NCI-H2196 (cell line): ENCODE measurements at regions not wholly inside any gene's neighbourhood (a gene's known extent, or its start where the extent isn't known, plus 50 kb on each side); places are given as distances from the start of the nearest gene placed in this dataset.

ENCODE experiments used
- DNase-seq: peaks from one replicate; lab custom pipeline; 2025; ENCODE audit not compliant: unreplicated experiment; lab: John Stamatoyannopoulos, UW

- DNase-seq, result no peak
These were observed 256.2 kb downstream of the SKIDA1 start for GRCh38 chr10:21269289-21269688.

GRCh38 chr10:21265622-21266021, 259.9 kb downstream of the SKIDA1 start:
- DNase-seq, result no peak

DNA sequence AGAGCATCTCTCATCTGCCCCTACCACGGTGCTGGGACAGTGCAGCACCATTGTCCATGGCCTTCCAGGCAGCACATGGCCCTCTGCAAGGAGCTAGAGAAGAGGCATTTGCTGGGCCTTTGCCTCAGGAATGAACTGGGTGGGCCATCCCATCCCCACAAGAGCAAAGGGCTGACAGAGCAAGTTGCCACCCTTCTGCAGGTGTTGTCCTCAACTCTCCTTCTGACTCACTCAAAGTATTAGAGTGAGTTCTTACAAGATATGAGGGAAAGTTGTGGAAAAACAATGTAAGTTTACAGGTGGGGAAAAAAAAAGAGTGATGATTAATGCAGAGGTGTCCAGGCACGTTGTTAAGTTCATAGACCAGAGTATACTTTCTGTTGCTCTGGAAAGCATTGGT, 261.2 kb downstream of the SKIDA1 start:
- no peak for DNase-seq

- DNase-seq, result no peak
These were observed 261.6 kb downstream of the SKIDA1 start for GRCh38 chr10:21263839-21264238.

- no peak for DNase-seq
These were observed 262.1 kb downstream of the SKIDA1 start for GRCh38 chr10:21263263-21263803.

DNA sequence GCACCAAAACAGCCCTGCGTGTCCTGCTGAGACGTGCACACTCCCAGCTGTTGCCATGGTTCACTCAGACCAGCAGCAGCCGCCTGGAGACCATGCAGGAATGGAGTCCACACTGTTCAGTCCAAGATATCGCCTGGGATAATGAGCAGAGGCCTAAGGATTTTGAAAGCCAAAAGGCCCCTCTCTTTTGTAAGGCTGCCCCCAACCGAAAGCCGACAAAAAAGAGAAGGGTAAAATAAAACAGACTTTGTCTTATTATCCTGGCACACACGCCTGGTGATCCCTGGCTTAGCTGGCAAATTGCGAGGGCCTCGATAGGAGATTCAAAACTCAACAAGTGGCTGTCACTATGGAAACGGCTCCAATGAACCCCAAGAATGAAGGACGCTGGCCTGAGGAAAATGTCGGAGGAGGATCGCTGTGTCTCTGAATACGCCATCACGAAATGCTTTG, 263.6 kb downstream of the SKIDA1 start:
- no peak for DNase-seq

- DNase-seq, result no peak
These were observed 264.9 kb downstream of the SKIDA1 start for GRCh38 chr10:21260506-21261149.

- no peak for DNase-seq
These were observed 265.4 kb downstream of the SKIDA1 start for GRCh38 chr10:21260066-21260465.

DNA sequence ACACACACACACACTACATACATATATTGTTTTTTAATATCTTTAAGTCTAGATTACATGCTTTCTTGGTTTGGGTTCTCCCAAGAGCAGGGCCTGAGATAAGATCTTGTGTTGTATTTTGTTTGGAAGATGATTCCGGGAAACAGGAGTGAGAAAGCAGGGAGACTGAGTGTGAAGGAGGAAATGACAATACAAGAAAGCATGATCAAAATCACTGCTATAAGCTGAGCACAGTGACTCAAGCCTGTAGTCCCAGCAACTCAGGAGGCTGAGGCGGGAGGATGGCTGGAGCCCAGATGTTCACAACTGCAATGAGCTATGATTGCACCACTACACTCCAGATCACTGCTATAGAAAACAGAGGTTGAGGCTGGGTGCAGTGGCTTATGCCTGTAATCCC, 267.6 kb downstream of the SKIDA1 start:
- no peak for DNase-seq

- DNase-seq, result no peak
These were observed 268.3 kb downstream of the SKIDA1 start for GRCh38 chr10:21257191-21257590.

DNA sequence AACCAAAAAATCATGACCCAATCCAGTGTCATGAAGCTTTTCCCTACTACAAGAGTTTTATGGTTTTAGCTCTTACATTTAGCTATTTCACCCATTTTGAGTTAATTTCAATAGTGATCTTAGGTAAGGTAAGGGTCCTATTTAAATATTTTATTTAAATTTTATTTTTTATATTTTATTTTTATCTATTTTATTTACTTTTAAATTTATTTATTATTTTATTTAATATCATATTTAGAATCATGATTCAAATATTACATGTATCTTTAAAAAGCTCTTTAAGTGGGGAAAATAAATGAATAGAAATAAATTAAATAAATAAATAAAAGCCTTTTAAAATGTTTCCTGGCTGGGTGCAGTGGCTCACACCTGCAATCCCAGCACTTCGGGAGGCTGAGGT, 276.0 kb downstream of the SKIDA1 start:
- DNase-seq, result no peak

DNA sequence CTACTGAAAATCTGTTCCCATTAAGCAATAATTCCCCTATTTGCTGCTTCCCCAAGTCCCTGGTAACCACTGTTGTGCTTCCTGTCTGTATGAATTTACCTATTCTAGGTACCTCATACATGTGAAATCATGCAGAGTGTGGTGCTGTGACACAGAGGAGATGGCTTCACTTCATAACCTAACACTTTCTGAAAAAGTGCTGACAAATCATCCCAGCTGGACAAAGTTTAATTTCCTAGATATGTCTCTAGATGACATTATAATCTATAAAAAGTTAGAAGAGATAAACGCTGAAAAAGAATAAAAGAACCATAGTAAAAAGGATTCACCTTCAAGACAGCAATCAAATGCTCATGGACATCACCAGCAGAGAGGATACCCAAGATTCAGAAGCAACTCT, 277.9 kb downstream of the SKIDA1 start:
- DNase-seq, result no peak

- DNase-seq, result no peak
These were observed 279.3 kb downstream of the SKIDA1 start for GRCh38 chr10:21246178-21246577.

GRCh38 chr10:21243748-21244257, 281.7 kb downstream of the SKIDA1 start:
- DNase-seq, result no peak

DNA sequence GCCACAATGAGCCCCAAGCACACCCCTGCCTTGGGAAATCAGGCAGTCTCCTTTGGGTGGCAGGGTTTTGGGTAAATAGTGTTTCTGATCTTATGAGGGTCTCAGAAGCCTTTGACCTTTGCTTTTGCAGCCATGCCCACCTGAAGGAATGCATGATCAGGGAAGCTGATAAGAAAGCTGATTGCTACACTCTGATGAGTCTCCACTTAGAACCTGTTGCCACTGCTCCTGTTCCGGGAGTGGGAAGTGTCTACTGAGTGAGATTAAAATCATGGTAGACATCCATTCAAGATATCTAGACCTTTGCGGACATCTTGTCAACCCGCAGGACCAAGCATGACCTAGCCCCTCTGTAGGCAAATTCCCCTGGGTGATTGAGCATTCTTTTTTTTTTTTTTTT, 282.6 kb downstream of the SKIDA1 start:
- DNase-seq, result no peak

DNA sequence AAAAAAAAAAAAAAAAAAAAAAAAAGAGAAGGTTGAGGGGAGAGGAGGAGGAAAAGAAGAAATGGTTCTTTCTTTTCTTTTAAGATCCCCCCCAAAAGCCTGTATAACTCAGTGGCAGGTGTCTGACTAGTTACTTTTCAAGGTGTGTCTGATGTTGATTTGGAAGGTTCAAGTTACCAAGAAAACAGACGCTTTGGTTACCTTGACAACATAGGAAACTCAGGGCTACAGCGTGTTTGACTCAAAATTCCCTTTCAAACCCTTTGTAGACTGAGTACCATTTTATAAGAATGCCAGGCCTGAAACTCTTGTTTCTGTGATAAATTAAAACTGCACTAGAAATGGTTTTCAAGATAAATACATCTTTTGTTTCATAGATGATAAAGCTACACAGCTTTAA, 286.8 kb downstream of the SKIDA1 start:
- peak; percentile 16 for DNase-seq

DNA sequence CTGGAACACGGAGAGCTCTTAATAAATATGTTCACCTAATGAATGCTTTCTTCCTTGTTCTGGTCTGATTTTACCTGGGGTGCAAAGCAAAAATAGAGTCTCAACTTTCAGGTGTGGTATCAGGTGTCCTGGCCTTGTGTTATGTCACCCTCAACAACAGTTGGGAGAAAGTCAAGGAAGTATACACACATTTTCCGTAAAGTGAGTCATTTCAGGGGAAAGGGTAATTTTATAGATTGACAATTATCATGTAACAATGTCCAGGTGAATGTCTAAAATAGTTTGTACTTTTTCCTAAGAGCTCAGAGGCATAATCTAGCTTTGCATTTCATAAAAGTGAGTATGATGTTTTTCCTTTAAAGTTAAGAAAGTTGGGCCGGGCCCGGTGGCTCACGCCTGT, 287.4 kb downstream of the SKIDA1 start:
- peak; percentile 10 for DNase-seq

DNA sequence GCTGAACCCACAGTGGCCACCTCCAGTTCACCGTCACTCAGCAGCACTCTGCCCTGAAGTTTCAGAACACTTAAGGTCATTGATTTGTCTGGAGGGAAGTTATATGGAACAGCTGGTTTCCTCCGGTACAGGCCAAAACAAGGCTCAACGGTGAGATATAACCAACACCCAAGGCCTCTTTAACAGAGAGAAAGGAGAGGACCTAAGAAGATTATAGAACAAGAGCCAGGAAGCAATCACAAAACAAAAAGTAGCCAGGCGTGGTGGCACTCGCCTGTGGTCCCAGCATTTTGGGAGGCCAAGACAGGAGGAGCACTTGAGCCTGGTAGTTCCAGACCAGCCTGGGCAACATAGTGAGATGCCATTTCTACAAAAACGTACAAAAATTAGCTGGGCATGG, 290.7 kb downstream of the SKIDA1 start:
- DNase-seq, result no peak

DNA sequence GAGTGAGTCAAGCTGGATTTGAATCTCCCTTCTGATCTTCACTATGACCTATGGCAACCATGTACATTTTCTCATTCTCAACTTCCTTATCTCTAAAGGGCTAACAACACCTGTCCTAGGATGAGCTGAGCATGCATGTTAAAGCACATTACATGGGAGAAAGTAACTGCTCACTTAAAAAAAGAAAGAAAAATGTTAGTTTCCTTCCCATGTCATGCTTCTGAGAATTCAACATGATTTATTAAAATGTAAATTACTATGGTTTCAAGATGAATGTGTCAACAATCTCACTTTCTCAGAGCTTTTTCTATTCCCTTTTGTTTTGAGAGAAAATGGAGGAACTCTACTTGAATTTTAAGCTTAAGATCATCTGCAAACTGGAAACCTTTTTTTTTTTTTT, 295.3 kb downstream of the SKIDA1 start:
- no peak for DNase-seq

GRCh38 chr10:21217748-21218367, 307.6 kb downstream of the SKIDA1 start:
- DNase-seq, result no peak

DNA sequence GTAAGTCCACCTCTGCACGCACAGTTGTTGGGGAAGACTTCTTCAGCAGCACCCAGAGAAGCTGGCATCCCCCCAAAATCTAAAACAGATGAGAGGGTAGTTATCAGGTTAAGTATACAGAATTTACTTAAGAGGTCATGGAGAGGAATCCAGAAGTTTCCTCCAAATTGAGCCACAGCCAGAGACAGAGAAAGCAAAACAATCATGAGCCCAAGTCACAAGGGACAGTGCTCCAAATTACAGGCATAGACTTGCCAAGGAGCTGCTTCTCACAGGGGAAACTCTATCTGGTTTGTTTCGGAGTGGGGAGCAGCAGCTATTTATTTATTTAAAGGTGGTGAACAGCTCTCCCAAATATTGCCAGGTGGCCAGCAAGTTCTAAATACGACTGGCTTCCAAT, 308.4 kb downstream of the SKIDA1 start:
- no peak for DNase-seq

DNA sequence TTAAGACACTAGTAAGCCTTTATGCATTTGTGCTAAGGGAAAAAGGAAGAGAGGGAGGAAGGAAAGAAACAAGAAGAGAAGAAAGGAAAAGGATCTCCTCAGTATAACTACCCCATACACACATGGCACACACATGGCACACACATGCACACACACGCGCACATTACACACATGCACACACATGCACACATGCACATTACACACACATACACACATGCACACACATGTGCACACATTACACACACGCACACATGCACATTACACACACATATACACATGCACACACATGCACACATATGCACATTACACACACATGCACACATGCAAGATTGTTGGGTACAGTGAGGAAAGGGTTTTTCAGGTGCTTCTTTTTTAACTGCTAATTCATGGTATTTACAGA, 311.2 kb downstream of the SKIDA1 start:
- DNase-seq, result no peak

GRCh38 chr10:21213381-21213780, 312.1 kb downstream of the SKIDA1 start:
- no peak for DNase-seq
